ENCODE measurements at regions not wholly inside any gene's neighbourhood (a gene's known extent, or its start where the extent isn't known, plus 50 kb on each side); places are given as distances from the start of the nearest gene placed in this dataset.

- TF ChIP-seq CTCF (IDR thresholded peaks at IDR 0.05; ENCODE audit: extremely low read depth, insufficient read depth, missing control alignments) = no peak
- DNase-seq (ENCODE audit: low spot score) = no peak
- in situ Hi-C loops (cut with MboI; ENCODE audit: low pct_unique_long_range_greater_than_20kb, low sequenced_read_pairs, unreplicated experiment) = no loop called here
Observed at GRCh38 chr14:62301911-62302310, 539.7 kb downstream of the SNAPC1 start.

DNA sequence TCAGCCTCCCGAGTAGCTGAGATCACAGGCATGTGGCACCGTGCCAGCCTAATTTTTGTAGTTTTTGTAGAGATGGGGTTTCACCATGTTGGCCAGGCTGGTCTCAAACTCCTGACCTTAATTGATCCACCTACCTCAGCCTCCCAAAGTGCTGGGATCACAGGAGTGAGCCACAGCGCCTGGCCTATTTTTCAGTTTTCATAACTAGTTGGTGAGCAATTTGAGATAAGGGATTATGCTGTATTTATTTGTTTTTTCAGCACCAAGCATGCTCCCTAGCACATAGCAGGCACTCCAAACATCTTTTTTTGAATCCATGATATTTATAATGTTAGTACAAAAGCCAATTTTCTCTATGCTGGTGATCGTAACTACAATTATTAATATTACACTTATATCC is 541.2 kb downstream of the SNAPC1 start:
- TF ChIP-seq CTCF (IDR thresholded peaks at IDR 0.05; ENCODE audit: extremely low read depth, insufficient read depth, missing control alignments) = no peak
- DNase-seq (ENCODE audit: low spot score) = no peak
- in situ Hi-C loops (cut with MboI; ENCODE audit: low pct_unique_long_range_greater_than_20kb, low sequenced_read_pairs, unreplicated experiment) = no loop called here

- no peak for TF ChIP-seq CTCF (IDR thresholded peaks at IDR 0.05; ENCODE audit: extremely low read depth, insufficient read depth, missing control alignments)
- in situ Hi-C loops (cut with MboI; ENCODE audit: low pct_unique_long_range_greater_than_20kb, low sequenced_read_pairs, unreplicated experiment) = no loop called here
- no peak for DNase-seq (ENCODE audit: low spot score)
Observed at GRCh38 chr14:62304257-62304656, 542.0 kb downstream of the SNAPC1 start.

GRCh38 chr14:62307844-62308243 is 545.6 kb downstream of the SNAPC1 start:
- in situ Hi-C loops (cut with MboI; ENCODE audit: low pct_unique_long_range_greater_than_20kb, low sequenced_read_pairs, unreplicated experiment) = no loop called here
- DNase-seq (ENCODE audit: low spot score) = no peak
- no peak for TF ChIP-seq CTCF (IDR thresholded peaks at IDR 0.05; ENCODE audit: extremely low read depth, insufficient read depth, missing control alignments)

DNA sequence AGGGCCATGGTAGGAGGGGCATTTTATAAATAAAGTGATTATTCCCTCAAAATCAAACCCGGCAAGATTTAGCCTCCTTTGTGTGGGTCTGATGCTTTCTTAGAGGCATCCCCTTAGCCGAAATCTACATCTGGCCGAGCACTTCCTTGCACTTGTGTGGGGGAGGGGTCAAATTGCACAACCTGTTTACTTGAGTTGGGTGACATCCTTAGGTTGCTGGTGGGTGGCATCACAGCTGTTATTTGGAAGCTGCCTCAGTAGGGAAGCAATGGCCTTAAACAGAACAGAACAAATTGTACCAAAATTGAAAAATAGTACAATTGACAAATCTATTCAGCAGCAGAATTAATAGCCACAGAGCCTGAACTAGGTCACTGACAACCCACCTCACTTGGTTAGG is 546.1 kb downstream of the SNAPC1 start:
- no peak for DNase-seq (ENCODE audit: low spot score)
- in situ Hi-C loops (cut with MboI; ENCODE audit: low pct_unique_long_range_greater_than_20kb, low sequenced_read_pairs, unreplicated experiment) = no loop called here
- TF ChIP-seq CTCF (IDR thresholded peaks at IDR 0.05; ENCODE audit: extremely low read depth, insufficient read depth, missing control alignments) = no peak

- in situ Hi-C loops (cut with MboI; ENCODE audit: low pct_unique_long_range_greater_than_20kb, low sequenced_read_pairs, unreplicated experiment) = no loop called here
- TF ChIP-seq CTCF (IDR thresholded peaks at IDR 0.05; ENCODE audit: extremely low read depth, insufficient read depth, missing control alignments) = no peak
- no peak for DNase-seq (ENCODE audit: low spot score)
Observed at GRCh38 chr14:62308891-62309290, 546.7 kb downstream of the SNAPC1 start.

DNA sequence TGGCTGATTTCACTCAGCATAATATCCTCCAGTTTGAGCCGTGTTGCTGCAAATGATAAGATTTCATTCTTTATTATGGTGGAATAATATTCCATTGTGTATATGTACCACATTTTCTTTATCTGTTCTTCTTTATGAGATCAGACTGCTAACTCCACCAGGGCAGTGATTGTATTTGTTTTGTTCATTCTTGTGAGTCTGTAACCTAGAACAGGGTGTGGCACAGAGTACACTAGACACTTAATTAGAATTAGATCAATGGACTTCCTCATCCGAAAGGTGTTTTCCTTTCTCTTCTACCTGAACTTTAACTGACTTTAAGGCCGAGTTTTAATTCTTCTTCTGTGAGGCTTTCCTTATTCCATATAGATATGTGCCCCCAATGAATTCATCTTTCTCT is 551.0 kb downstream of the SNAPC1 start:
- no peak for TF ChIP-seq CTCF (IDR thresholded peaks at IDR 0.05; ENCODE audit: extremely low read depth, insufficient read depth, missing control alignments)
- no peak for DNase-seq (ENCODE audit: low spot score)
- in situ Hi-C loops (cut with MboI; ENCODE audit: low pct_unique_long_range_greater_than_20kb, low sequenced_read_pairs, unreplicated experiment) = no loop called here

All from GM13977 (cell line).